ENCODE measurements at regions not wholly inside any gene's neighbourhood (a gene's known extent, or its start where the extent isn't known, plus 50 kb on each side); places are given as distances from the start of the nearest gene placed in this dataset.
"Not testable (repeated sequence)": the region's sequence is repeated elsewhere in the genome, so short reads cannot be mapped to it uniquely, and the experiment has no call there.

DNA sequence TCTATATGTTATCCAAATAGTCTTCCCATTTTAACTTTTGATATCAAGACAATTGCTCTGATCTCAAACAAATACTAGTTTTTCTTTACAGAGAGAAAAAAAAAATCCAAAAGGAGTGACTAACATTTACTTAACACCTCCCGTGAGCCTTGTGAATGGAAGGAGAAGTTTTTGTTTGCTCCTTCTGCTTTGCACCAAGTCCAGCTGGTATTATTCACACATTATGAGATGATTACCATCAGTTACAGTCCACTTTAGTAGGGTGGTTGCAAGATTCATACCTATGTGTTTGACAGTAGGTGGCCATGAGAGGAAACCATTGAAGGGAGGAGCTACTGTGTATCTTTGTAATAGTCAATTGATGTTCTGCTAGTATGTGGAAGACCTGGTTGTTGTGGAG lies 443.4 kb upstream of the ZP4 start:
- DNase-seq (no peak), ATAC-seq (ENCODE audit: low FRiP score in 2 of 2) (no peak)
- Histone ChIP-seq H3K27me3 (no peaks in the 10 kb centered on the region), H3K4me1 (no peaks in the 10 kb centered on the region), H3K36me3 (no peaks in the 10 kb centered on the region), H3K4me3 (no peak overlapping the region), H3K27ac (no peak overlapping the region), H3K9me3 (peaks cover 0 to 3% (median 0%) of the 10 kb centered on the region in 4 donors)
- no peak for TF ChIP-seq POLR2AphosphoS5 (IDR thresholded peaks at IDR 0.05)
- no peak for TF ChIP-seq EP300 (IDR thresholded peaks at IDR 0.05)
- TF ChIP-seq, protein P1, sequence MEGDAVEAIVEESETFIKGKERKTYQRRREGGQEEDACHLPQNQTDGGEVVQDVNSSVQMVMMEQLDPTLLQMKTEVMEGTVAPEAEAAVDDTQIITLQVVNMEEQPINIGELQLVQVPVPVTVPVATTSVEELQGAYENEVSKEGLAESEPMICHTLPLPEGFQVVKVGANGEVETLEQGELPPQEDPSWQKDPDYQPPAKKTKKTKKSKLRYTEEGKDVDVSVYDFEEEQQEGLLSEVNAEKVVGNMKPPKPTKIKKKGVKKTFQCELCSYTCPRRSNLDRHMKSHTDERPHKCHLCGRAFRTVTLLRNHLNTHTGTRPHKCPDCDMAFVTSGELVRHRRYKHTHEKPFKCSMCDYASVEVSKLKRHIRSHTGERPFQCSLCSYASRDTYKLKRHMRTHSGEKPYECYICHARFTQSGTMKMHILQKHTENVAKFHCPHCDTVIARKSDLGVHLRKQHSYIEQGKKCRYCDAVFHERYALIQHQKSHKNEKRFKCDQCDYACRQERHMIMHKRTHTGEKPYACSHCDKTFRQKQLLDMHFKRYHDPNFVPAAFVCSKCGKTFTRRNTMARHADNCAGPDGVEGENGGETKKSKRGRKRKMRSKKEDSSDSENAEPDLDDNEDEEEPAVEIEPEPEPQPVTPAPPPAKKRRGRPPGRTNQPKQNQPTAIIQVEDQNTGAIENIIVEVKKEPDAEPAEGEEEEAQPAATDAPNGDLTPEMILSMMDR (IDR thresholded peaks at IDR 0.05) = no peak
- TF ChIP-seq POLR2A (IDR thresholded peaks at IDR 0.05) = no peak
- 75 to 88% methylated on average over 1 of the region's 1 CpG for WGBS, 2 donors

- ATAC-seq (ENCODE audit: low FRiP score in 2 of 2) (no peak), DNase-seq (no peak)
- H3K27me3 ChIP-seq = no peaks in the 10 kb centered on the region
Measured at GRCh38 chr1:238331557-238331956, 440.8 kb upstream of the ZP4 start.

DNA sequence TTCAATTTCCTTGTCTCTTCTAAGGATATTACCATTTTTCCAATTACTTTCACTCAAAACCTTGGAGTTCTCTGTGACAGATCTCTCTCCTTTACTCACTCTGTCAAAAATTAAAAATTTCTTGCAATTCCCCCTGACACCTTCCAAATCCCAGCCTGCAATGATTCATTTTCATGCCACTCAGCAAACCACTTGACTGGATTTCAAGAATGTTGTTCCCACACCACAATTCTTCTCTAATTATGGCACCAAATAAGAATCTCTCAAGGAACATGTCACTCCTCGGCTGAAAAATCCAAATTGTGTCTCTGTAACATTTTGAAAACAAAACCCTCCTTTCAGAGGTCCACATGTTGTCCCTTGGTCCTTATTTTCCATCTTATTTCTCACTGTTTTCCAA lies 438.9 kb upstream of the ZP4 start:
- ATAC-seq (ENCODE audit: low FRiP score in 2 of 2) = no peak
- no peak for DNase-seq
- no peaks in the 10 kb centered on the region for H3K9me3 ChIP-seq
- no peaks in the 10 kb centered on the region for H3K36me3 ChIP-seq
- H3K27ac ChIP-seq = no peak overlapping the region
- no peaks in the 10 kb centered on the region for H3K27me3 ChIP-seq
- WGBS, 2 donors = 39 to 53% methylated on average over 1 of the region's 1 CpG
- H3K4me1 ChIP-seq = no peaks in the 10 kb centered on the region
- H3K4me3 ChIP-seq = no peak overlapping the region
- TF ChIP-seq, protein P1 (IDR thresholded peaks at IDR 0.05) = no peak
- TF ChIP-seq EP300 (IDR thresholded peaks at IDR 0.05) (no peak), POLR2A (IDR thresholded peaks at IDR 0.05) (no peak), POLR2AphosphoS5 (IDR thresholded peaks at IDR 0.05) (no peak)

More at GRCh38 chr1:238331557-238331956, 440.8 kb upstream of the ZP4 start:
- TF ChIP-seq, protein P1 (IDR thresholded peaks at IDR 0.05) = no peak
- TF ChIP-seq POLR2AphosphoS5 (IDR thresholded peaks at IDR 0.05) = no peak
- TF ChIP-seq EP300 (IDR thresholded peaks at IDR 0.05) = no peak
- TF ChIP-seq POLR2A (IDR thresholded peaks at IDR 0.05) = no peak
- no peaks in the 10 kb centered on the region for H3K4me1 ChIP-seq
- no peak overlapping the region for H3K4me3 ChIP-seq
- H3K27ac ChIP-seq = no peak overlapping the region
- H3K36me3 ChIP-seq = no peaks in the 10 kb centered on the region
- H3K9me3 ChIP-seq = no peaks in the 10 kb centered on the region

GRCh38 chr1:238327033-238327432 lies 436.3 kb upstream of the ZP4 start:
- H3K4me1 ChIP-seq; H3K27me3 ChIP-seq; ATAC-seq (ENCODE audit: low FRiP score in 2 of 2); H3K4me3 ChIP-seq; H3K27ac ChIP-seq; H3K36me3 ChIP-seq; H3K9me3 ChIP-seq: not testable (repeated sequence)
- DNase-seq = peak in 1 of 2 donors; percentile 61
- WGBS, 2 donors = 88 to 95% methylated on average over 12 to 16 of the region's 22 CpGs

- not testable (repeated sequence) for H3K36me3 ChIP-seq; DNase-seq; ATAC-seq (ENCODE audit: low FRiP score in 2 of 2); H3K27me3 ChIP-seq; H3K4me3 ChIP-seq; H3K9me3 ChIP-seq; H3K27ac ChIP-seq; H3K4me1 ChIP-seq
- WGBS, 2 donors = 89 to 90% methylated on average over 9 of the region's 9 CpGs
Measured at GRCh38 chr1:238326479-238326878, 435.8 kb upstream of the ZP4 start.

GRCh38 chr1:238324211-238324864 lies 433.6 kb upstream of the ZP4 start:
- 66 to 68% methylated on average over 9 of the region's 9 CpGs for WGBS, 2 donors
- Histone ChIP-seq H3K4me3 (no peak overlapping the region), H3K27me3 (no peaks in the 10 kb centered on the region), H3K4me1 (no peaks in the 10 kb centered on the region), H3K9me3 (no peaks in the 10 kb centered on the region), H3K36me3 (no peaks in the 10 kb centered on the region), H3K27ac (no peak overlapping the region)
- TF ChIP-seq, protein P1 (IDR thresholded peaks at IDR 0.05) = no peak
- TF ChIP-seq EP300 (IDR thresholded peaks at IDR 0.05) (no peak), POLR2A (IDR thresholded peaks at IDR 0.05) (no peak), POLR2AphosphoS5 (IDR thresholded peaks at IDR 0.05) (no peak)
- ATAC-seq (ENCODE audit: low FRiP score in 2 of 2) = no peak
- no peak for DNase-seq

All from upper lobe of left lung (tissue), 6 donors.